ENCODE measurements at regions not wholly inside any gene's neighbourhood (a gene's known extent, or its start where the extent isn't known, plus 50 kb on each side); places are given as distances from the start of the nearest gene placed in this dataset.

GRCh38 chr20:24245094-24245493 is 224.3 kb upstream of the SYNDIG1 start:
- TF ChIP-seq CTCF (IDR thresholded peaks at IDR 0.05) = no peak
- TF ChIP-seq POLR2A (IDR thresholded peaks at IDR 0.05) = no peak

All from Peyer's patch (tissue), 4 donors.